ENCODE measurements at regions not wholly inside any gene's neighbourhood (a gene's known extent, or its start where the extent isn't known, plus 50 kb on each side); places are given as distances from the start of the nearest gene placed in this dataset.
A peak's percentile ranks its signal among the peaks of the same experiment; 100 is the strongest.

DNA sequence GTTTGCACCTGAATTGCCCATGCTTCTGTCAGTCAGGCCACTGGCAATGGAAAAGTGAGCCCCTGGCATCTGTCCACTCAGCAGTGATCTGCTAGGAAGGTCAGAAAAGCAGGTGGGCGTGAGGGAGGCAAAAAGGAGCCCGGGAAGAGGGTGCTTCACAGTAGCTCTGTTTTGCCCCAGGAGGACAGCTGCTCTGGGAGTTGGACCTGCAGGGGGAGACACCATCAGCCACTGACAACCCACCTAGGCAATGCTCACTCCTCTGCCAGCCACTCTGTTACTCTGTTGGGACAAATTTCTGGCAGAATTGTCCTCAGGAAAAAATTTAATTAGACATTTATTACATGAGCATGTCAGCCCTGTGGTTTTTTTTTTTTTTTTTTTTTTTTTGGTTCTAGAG is 146.4 kb downstream of the LRIG2 start:
- DNase-seq (ENCODE audit: low spot score): no peak

DNA sequence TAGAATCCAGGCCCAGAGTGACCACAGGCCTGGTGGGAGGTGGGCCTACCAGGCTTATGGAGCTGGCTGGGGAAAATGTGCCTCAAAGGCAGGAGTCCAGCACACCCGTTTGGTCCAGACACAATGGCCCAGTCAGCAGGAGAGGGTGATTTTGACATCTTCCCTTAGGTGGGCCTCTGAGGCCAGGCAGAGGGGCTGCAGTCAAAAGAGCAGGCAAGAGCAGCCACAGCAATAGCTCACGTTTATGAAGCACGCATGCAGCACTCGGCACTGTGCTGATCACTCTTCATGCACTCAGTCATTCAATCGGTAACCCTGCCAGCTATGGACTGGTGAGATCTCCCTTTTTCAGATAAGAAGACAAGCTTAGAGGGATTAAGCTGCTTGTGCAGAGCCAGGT is 146.8 kb downstream of the LRIG2 start:
- no peak for DNase-seq (ENCODE audit: low spot score)

DNA sequence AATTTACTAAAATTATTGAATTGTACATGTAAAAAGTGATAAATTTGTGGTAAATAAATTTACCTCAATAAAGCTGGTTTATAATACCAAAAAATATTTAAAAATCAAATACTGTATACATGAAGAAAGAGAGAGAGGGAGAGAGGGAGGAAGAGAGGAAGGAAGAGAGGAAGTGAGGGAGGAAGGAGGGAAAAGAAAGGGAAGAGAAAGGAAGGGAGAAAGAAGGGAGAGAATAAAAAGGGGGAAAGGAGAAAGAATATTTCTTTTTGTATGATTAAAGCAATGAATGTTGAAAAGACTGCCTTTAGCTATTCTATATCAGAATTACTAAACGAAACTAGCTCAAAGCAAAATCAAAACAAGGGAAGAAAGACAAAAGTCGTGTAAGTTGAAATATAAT is 150.0 kb downstream of the LRIG2 start:
- DNase-seq (ENCODE audit: low spot score): no peak

DNA sequence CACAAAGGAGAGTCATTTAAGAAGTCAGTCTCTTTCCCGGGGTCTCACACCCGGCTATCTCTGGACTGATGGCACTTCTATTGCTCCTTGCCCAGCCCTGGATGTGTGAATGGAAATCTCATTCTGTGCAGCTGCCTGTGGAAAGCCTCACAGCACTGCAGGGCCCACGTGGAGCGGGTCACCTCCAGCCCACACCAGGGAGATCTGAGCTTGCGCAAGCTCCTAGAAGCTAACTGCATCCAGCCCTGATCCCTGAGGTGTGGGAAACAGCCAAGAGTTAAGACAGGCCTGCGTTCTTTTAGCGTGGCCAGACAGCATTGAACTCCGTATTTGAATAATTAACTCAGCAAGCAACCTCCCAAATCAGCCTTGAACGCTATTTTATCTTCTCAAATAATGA is 150.5 kb downstream of the LRIG2 start:
- no peak for DNase-seq (ENCODE audit: low spot score)

DNA sequence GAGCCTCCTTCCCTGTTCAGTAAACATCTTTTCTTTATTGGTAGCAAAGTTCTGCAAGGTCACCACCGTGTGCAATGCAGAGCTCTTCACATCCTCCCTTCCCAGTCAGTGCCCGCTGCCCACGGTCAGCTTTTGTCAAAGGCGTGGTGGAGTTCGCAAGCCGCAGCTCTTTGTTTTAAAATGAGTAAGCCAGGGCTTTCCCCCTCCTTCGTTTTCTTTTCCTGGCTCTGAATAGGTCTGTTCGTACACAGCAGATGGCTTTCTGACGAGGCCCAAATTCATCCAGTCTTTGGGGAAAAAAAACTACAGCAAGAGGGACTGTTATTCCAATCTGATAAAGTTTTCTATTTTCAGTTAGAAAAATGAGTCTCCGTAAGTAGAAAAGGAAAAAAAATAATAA is 153.2 kb downstream of the LRIG2 start:
- peak; percentile 11 for DNase-seq (ENCODE audit: low spot score)

DNA sequence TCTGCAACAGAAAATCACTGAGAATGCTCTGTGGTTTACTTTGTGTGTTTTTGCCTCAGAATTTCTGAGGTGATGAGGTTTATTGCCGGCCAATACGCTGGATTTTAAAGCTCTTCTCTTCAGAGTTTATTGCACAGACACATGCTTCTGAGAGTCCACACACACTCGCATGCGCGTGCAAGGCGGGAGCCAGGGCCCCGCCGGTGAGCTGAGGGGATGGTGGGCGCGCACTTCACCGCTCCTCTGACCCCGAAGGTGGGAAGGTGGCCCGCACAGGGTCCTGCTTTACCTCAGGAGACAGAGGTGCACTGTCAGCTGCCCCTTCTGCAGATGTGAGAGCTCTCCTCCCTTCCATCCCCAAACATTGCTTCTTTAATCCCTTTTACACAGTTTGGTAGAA is 158.4 kb upstream of the MAGI3 start:
- DNase-seq (ENCODE audit: low spot score): no peak

DNA sequence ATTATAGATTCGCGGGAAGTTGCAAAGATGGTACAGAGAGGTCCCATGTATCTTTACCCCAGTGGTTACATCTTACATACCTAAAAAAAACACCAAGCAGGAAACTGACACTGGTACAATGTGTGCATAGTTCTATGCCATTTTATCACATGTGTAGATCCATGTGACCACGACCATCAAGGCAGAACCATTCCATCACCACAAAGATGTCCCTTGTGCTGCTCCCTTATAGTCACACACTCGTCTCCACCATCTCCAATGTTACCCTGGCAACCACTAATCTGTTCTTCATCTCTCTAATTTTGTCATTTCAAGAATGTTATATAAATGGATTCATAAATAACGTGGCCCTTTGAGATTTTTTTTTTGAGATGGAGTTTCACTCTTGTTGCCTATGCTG is 156.9 kb upstream of the MAGI3 start:
- DNase-seq (ENCODE audit: low spot score): no peak

DNA sequence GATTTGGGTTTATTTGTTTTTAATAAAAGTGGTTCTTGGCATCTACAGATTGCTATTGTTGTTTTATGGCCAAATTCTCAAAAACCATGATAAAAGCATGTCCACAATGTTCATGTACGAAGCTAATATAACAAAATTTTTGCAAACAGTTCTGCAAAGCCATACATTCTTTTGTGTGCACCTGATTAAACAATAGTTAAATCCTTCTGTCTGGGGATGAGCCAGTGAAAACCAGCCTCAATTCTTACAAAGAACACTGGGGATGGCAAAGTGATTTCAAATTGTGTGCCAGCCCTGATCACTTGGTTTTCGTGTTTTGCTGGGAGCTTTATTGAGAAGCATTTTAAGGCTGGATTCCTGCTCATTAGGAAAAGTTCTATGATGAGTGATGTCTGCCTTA is 149.1 kb upstream of the MAGI3 start:
- no peak for DNase-seq (ENCODE audit: low spot score)

DNA sequence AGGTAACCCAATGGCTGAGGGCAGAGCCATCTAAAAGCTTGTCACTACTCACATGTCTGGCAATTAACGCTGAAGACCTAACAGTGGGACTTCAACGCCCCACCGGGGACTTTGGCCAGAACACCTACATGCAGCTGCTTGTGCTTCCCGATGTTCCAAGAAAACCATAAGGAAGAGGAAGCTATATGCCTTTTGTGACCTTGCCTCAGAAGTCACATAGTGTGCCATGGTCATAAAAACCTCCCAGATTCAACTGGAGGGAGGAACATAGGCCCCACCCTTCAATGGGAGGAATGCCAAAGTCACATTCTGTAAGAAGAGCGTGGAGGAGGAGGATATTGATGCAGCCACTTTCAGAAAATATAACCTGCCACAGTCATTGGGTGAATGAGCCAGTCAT is 147.8 kb upstream of the MAGI3 start:
- DNase-seq (ENCODE audit: low spot score): no peak

DNA sequence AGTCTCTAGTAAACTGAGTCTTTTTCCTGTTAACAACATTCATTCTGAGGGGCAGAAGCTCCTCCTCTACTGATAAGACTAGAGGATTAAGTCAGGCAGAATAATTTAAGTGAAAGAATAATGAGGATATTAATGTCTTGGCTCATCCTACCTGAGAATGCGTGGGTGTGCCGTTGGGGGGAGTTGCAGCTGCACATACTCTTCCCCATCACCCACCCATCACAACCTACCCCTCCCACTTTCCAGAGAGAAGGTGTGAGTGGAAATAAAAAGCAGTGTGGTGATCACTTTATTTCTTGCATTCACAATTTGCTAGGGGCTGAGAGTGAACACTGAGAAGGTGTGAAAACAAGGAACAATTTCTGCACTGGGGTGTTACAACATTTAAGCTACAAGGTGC is 146.8 kb upstream of the MAGI3 start:
- DNase-seq (ENCODE audit: low spot score): no peak

DNA sequence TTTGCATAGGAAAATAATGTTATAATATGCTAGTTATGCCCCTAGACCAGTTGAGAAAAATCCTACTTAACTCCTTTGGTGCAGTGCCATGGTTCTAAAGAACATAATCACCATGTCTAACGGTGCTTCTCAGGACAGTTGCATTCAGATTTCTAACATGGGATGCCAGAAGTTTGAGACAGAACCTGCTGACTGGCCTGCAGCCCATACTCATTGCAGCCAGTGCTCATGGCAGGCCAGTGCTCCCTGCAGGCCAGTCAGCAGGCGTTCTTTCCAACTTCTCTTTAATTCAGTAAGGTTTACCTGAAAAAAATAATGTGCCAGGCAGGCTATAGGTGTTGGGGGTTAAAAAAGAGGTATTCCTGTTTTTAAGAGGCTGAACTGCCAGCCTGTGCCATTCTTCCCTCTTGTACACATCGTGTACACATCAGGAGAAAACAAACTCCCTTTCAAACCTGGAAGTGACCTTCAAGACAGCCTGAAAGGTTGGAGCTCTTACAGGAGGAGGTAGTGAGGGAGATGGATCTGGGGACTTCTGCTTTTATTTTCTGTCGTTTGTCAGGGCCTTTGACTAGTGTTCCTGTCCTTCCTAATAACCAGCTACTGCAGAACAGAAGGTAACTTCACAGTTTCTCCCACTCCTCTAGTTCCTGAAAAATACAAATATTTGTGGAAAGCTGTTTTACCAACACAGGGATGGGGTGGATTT is 146.0 kb upstream of the MAGI3 start:
- DNase-seq (ENCODE audit: low spot score): no peak

DNA sequence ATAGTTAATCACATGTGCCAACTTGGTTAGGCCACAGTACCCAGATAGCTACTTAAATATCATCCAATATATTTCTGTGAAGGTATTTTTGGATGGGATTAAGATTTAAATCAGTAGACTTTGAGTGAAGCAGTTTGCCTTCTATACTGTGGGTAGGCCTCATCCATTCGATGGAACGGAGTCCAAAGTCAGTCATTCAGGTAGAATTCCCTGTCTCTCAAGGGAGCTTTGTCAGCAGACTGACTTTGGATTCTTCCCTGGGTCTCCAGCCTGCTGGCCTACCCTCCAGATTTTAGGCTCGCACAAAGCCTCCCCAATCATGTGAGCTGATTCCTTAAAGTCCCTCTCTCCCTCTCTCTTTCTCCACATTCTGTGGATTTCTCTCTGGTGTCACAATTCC is 145.1 kb upstream of the MAGI3 start:
- DNase-seq (ENCODE audit: low spot score): no peak

DNA sequence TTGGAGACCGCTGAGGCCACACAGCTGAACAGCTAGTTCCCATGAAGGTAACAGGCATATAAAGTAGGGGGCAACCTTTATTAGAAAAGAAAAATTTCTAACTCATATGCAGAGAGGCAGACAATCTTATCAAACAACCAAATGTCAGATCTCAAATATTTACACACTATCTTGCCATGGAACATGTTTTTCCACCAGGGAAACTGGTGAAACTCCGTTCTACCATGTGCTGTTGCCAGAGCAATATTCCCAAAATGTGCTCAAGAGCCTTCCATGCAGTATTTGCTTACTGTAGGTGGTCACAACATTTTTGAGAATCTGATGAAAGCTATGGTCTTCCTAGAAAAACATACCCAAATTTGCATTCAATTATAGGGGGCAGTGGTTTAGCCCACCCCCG is 143.4 kb upstream of the MAGI3 start:
- DNase-seq (ENCODE audit: low spot score): no peak

DNA sequence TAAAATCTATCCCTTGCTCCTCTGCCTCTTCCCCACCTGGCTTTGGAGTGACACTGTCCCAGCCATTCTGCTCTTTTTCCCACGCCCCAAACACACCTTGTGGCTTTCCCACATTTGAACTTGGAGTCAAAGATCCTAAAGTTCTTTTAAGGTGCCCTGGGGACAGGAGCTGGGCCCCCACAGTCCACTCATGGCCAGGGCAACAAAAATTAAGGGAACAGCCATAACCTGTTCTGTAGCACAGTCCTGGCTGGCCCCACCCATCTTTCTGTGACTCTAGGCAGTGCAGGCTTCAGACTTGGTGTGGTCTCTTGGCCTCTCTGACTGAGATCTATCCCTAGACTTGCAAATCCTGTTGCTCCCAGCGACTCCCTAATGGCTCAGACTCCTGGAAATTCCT is 143.0 kb upstream of the MAGI3 start:
- no peak for DNase-seq (ENCODE audit: low spot score)

DNA sequence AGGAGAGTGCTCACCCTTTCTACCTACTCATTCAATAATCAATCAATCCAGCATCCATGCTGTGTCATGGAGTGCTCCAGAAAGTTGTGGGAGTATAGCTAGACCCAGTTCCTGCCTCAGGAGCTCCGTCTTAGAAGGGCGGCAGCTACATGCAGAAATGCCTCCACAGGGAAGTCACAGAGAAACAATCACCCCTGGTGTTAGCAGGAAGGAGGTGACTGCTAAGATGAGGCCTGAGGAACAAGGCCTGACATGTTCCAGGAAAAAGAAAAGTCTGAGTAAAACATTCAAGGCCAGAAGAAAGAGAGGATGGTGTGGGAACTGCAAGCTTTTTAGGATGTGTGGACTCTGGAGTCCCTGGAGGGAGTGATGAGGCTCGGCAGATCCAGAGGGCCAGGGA is 142.5 kb upstream of the MAGI3 start:
- no peak for DNase-seq (ENCODE audit: low spot score)

DNA sequence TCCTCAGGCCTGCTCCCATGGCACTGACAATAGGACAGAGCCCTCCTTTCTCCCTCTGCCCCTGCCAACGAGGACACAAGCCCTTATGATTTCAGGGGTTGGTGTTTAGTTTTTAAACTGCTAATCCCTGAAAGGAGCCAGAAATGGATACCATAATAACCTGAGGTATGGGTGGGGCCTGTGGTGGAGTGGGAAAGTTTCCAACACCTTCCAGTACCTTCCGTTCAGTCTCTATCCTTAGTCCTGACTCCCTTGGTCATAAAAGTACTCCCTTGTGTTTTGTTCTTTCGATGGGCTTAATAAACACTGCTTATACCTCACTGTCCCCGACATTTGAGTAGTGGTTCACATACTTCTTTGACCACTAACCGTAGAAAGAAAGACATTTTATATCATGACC is 141.8 kb upstream of the MAGI3 start:
- no peak for DNase-seq (ENCODE audit: low spot score)

DNA sequence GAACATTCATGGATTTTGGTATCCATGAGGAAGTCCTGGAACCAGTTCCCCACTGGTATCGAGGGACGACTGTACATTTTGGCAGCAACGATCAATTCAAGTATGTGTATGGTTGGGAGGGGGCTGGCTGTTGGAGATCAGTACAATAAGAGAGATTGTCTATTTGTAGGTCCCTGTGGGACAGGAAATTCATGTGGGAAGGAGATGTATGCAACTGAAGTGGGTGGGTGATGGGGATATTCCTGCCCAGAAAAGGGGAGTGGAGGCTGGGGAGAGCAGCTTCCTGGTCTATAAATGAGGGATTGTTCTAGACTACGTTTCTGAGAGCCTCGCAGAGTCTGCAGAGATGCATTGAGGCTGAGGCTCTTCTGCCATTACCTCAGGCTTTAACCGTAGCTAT is 140.2 kb upstream of the MAGI3 start:
- DNase-seq (ENCODE audit: low spot score): no peak

DNA sequence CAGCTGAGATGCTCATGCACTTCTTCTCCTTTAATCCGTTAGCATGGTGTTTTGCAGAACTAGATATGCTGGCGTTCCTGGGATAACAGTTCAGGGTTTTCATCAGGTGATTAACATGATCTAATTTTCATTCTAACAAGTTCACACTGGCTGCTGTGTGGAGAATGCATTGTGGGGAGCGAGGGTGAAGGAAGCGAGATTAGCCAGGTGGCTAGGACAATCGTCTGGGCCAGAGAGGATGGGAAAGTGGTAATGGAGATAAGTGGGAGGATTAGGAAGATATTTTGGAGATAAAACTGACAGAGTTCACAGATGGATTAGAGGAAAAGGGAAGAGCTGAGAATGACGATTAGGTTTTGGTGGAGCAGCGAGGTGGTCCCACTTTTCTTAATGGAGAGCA is 138.1 kb upstream of the MAGI3 start:
- DNase-seq (ENCODE audit: low spot score): no peak

DNA sequence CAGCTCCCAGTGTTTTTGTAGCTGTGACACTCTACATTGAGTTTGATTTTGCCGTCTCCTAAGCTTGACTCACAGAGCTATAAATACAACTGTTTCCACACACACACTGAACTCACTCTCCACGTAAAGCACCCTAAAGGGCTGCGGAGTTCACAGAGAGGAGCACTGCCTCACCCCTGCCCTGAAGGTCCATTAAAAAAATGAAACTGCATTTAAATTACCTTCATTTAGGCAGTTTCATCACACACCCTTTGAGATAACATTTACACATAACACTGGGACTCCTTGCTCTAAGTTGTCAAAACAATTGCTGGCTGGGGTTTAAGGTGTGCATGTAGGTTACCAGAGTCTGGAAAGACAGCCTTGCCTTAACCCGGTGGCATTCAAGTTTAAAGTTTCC is 137.1 kb upstream of the MAGI3 start:
- no peak for DNase-seq (ENCODE audit: low spot score)

DNA sequence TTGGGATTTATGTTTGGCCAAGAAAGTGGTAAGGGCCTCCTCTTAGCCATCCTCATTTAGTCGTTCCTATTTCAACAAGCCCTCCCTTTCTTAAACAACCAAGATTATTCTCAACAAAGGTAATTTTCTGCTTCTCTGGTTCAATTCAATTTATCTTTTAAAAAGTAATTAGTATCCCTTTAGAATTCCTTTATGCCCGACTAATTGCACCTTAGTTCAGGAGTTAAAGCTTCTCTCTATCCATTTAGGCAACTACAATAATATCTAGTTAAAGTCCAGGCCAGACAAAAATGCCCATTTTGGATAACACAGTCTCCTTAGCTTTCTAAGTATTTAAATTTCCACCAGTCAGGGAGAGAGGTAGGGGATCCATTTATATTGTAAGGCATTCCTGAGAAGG is 136.7 kb upstream of the MAGI3 start:
- no peak for DNase-seq (ENCODE audit: low spot score)

DNA sequence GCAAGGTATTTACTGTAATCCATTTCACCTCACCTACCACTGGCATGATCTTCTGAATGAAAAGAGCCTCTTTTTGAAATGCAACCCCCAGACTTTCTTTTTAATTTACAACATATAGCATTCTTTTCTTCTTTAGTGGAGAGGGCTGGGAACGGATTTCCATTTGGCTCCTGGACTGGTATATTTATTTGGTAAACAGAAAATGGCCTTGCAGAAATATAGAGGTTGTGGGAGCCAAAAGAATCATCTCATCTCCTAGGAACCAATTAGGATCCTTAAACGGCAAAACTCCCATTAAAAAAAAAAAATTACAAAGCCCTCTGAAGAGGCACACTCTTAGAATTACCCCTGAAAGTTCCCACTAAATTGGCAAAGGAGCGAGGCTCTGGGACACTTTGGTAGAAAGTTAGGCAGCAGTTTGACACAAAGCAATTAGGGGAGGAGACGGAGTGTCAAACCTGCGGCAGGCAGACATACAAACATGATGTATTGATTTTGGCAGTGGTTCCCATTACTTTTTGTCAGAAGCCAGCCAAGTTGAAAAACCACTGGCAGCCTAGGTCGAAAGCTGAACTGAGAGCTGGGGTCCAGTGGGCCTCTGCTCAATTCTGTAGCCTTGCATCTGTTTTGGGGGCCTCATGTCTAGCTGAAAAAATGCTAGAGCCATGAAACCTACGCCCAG is 135.1 kb upstream of the MAGI3 start:
- no peak for DNase-seq (ENCODE audit: low spot score)

DNA sequence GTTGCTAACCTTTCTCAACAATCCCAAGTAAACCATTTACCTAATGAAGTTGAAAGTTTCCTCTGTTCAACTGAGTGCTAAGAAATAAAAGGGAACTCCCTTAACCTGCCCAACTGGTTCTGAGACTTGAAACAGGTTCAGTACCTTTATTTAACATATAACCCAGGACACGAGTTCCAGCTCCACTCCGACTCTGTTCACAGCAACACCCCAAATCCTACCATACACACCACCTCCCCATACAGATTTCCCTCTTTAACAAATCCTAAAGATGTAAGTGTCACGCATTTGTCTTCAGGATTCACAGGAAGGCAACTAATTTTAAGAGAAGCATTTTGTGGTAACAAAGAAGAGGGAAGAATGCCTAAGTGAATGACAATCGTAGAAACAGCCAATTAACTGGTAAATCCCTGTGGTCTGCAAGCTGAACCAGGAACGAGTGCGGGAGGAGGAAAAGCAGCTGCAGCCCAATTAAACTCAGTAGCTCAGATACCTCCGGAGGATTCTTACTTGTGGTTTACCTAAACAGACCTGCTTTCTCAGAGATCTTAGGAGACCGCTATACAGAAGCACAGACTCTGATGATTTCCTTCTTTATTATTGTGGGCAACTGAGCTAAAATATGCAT is 134.5 kb upstream of the MAGI3 start:
- DNase-seq (ENCODE audit: low spot score): no peak

DNA sequence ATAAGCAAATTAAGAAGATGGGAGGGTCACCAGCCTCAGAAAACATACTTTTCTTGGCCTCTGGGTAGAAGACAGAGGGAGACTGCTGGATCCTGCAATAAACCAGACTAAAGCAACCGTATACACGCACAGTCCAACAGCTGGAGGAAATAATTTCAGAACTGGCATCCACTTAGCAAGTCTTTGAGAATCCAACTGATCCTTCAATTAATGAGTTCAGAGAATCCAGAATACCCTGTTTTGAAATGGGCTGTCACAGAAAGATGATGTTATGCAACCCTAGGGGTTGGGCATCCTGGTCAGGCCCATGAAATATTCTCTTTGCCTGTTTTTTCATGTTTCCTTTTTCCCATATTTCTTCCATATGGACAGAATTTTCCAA is 134.0 kb upstream of the MAGI3 start:
- no peak for DNase-seq (ENCODE audit: low spot score)

DNA sequence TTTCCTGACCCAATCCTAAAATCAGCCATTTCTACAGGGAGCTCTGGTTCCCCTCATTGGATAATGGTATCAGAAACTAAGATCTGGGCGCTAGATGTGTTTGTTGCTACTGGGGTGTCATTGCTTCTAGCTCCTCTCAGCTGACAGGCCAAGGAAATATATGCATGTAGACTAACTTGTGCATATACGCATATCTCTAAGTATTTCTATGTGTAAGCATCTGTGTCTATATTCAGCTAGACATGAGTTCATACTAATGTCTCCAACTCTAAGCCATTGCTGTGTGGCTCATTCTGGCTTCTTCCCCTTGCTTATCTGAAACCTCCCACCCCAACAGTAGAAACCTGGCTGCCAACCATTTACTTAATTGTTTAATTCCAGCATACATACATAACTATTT is 130.3 kb upstream of the MAGI3 start:
- no peak for DNase-seq (ENCODE audit: low spot score)
